ENCODE measurements at regions not wholly inside any gene's neighbourhood (a gene's known extent, or its start where the extent isn't known, plus 50 kb on each side); places are given as distances from the start of the nearest gene placed in this dataset.

- Histone ChIP-seq H3K9me3 (ENCODE audit: control insufficient read depth, insufficient read depth, low read depth, low read length) (no peaks in the 10 kb centered on the region), H3K4me1 (ENCODE audit: control insufficient read depth, insufficient read depth, low read length) (no peaks in the 10 kb centered on the region), H3K36me3 (ENCODE audit: control insufficient read depth, insufficient read depth, low read length) (no peaks in the 10 kb centered on the region), H3K27ac (ENCODE audit: low read length) (no peak overlapping the region), H3K4me3 (ENCODE audit: low read depth in 2 of 2, low read length in 2 of 2) (no peak overlapping the region), H3K27me3 (ENCODE audit: control insufficient read depth, insufficient read depth, low read length) (no peaks in the 10 kb centered on the region)
- no TSS peak for BruUV-seq (replicated peaks)
- no peak for ATAC-seq
- ChIA-PET POLR2A (no interaction called here), CTCF (no interaction called here)
- no peak for DNase-seq (ENCODE audit: low read depth, low spot score)
- in situ Hi-C loops (cut with HindIII; ENCODE audit: low pct_unique_long_range_greater_than_20kb, low sequenced_read_pairs) (no loop called here), intact Hi-C loops (cut with micrococcal nuclease; ENCODE audit: unreplicated experiment) (no loop called here)
- TF ChIP-seq SIN3A (IDR thresholded peaks at IDR 0.05; ENCODE audit: borderline replicate concordance, insufficient read depth, low read depth, low read length) (no peak), TCF7L2 (IDR thresholded peaks at IDR 0.05; ENCODE audit: low read depth, low read length) (no peak), POLR2AphosphoS5 (IDR thresholded peaks at IDR 0.05; ENCODE audit: low read depth, low read length) (no peak), CTCF (IDR thresholded peaks at IDR 0.05) (no peak), REST (IDR thresholded peaks at IDR 0.05; ENCODE audit: insufficient read depth in 1 of 2, low read depth in 2 of 2, low read length in 1 of 2) (no peak)
Measured at GRCh38 chr5:103407402-103407801, 148.8 kb downstream of the MACIR start.

GRCh38 chr5:103404483-103404882, 145.9 kb downstream of the MACIR start:
- ChIA-PET CTCF (no interaction called here), POLR2A (no interaction called here)
- Histone ChIP-seq H3K27ac (ENCODE audit: low read length) (no peak overlapping the region), H3K4me1 (ENCODE audit: control insufficient read depth, insufficient read depth, low read length) (no peaks in the 10 kb centered on the region), H3K4me3 (ENCODE audit: low read depth in 2 of 2, low read length in 2 of 2) (no peak overlapping the region), H3K27me3 (ENCODE audit: control insufficient read depth, insufficient read depth, low read length) (no peaks in the 10 kb centered on the region), H3K9me3 (ENCODE audit: control insufficient read depth, insufficient read depth, low read depth, low read length) (no peaks in the 10 kb centered on the region), H3K36me3 (ENCODE audit: control insufficient read depth, insufficient read depth, low read length) (no peaks in the 10 kb centered on the region)
- intact Hi-C loops (cut with micrococcal nuclease; ENCODE audit: unreplicated experiment) = no loop called here
- no peak for ATAC-seq
- no peak for DNase-seq (ENCODE audit: low read depth, low spot score)
- TF ChIP-seq POLR2AphosphoS5 (IDR thresholded peaks at IDR 0.05; ENCODE audit: low read depth, low read length) (no peak), REST (IDR thresholded peaks at IDR 0.05; ENCODE audit: insufficient read depth in 1 of 2, low read depth in 2 of 2, low read length in 1 of 2) (no peak), SIN3A (IDR thresholded peaks at IDR 0.05; ENCODE audit: borderline replicate concordance, insufficient read depth, low read depth, low read length) (no peak), CTCF (IDR thresholded peaks at IDR 0.05) (no peak), TCF7L2 (IDR thresholded peaks at IDR 0.05; ENCODE audit: low read depth, low read length) (no peak)
- BruUV-seq (replicated peaks) = no TSS peak
- in situ Hi-C loops (cut with HindIII; ENCODE audit: low pct_unique_long_range_greater_than_20kb, low sequenced_read_pairs) = no loop called here

Data from Panc1 (cell line).